ENCODE measurements at regions not wholly inside any gene's neighbourhood (a gene's known extent, or its start where the extent isn't known, plus 50 kb on each side); places are given as distances from the start of the nearest gene placed in this dataset.

GRCh38 chr1:68314151-68314780 is 81.9 kb upstream of the WLS start (continued):
- TF ChIP-seq BACH1 (IDR thresholded peaks at IDR 0.05; ENCODE audit: low read length) = no peak
